SK-N-SH treated with all-trans-retinoic acid at 6 μM for 48 hours (cell line): ENCODE measurements at regions not wholly inside any gene's neighbourhood (a gene's known extent, or its start where the extent isn't known, plus 50 kb on each side); places are given as distances from the start of the nearest gene placed in this dataset.

Experiments used
- ATAC-seq: fragments of 200-7000 bp; cut with Tn5 transposase; 3 replicates; pipeline ENCODE4 v1.9.1; 2020; ENCODE audit warnings: mild to moderate bottlenecking, moderate library complexity
- ARNTL ChIP-seq: fragments of 450-650 bp; formaldehyde crosslinking; IDR thresholded peaks from 2 replicates; pipeline ENCODE4 v1.5.0; 2020; ENCODE audit warnings: low read depth, mild to moderate bottlenecking, moderate library complexity, borderline replicate concordance
- BACH2 ChIP-seq: fragments of 250-450 bp; sonication (Bioruptor Pico); IDR thresholded peaks from 2 replicates; pipeline ENCODE4 v1.9.0; 2021; ENCODE audit warnings: mild to moderate bottlenecking, borderline replicate concordance
- CSDC2 ChIP-seq: fragments of 250-450 bp; sonication (Bioruptor Pico); IDR thresholded peaks from 2 replicates; pipeline ENCODE4 v1.5.0; 2020; ENCODE audit warnings: mild to moderate bottlenecking, moderate library complexity
- ESRRG ChIP-seq: fragments of 250-450 bp; sonication (Bioruptor Pico); IDR thresholded peaks from 2 replicates; pipeline ENCODE4 v1.6.1; 2021; ENCODE audit warnings: mild to moderate bottlenecking
- GLIS3 ChIP-seq: fragments of 250-450 bp; sonication (Bioruptor Pico); IDR thresholded peaks from 2 replicates; pipeline ENCODE4 v1.5.0; 2020; ENCODE audit warnings: mild to moderate bottlenecking, moderate library complexity
- ISL1 ChIP-seq: fragments of 250-450 bp; sonication (Bioruptor Pico); IDR thresholded peaks from 2 replicates; pipeline ENCODE4 v2.1.2; 2022; ENCODE audit warnings: mild to moderate bottlenecking, moderate library complexity
- OSR1 ChIP-seq: fragments of 250-450 bp; sonication (Bioruptor Pico); IDR thresholded peaks from 2 replicates; pipeline ENCODE4 v1.8.0; 2022; ENCODE audit warnings: moderate library complexity, mild to moderate bottlenecking, inconsistent platforms
- PPARA ChIP-seq: fragments of 250-450 bp; sonication (Bioruptor Pico); IDR thresholded peaks from 2 replicates; pipeline ENCODE4 v1.5.0; 2020; ENCODE audit warnings: mild to moderate bottlenecking, borderline replicate concordance
- RARB ChIP-seq: fragments of 250-450 bp; sonication (Bioruptor Pico); IDR thresholded peaks from 2 replicates; pipeline ENCODE4 v1.8.0; 2021; ENCODE audit warnings: mild to moderate bottlenecking, moderate library complexity
- TCF4 ChIP-seq: fragments of 250-450 bp; sonication (Bioruptor Pico); IDR thresholded peaks from 2 replicates; pipeline ENCODE4 v1.8.0; 2021; ENCODE audit warnings: mild to moderate bottlenecking, moderate library complexity, borderline replicate concordance
- TOX ChIP-seq: fragments of 250-450 bp; sonication (Bioruptor Pico); IDR thresholded peaks from 2 replicates; pipeline ENCODE4 v1.8.0; 2021; ENCODE audit warnings: mild to moderate bottlenecking, moderate library complexity, borderline replicate concordance
- ZC3H10 ChIP-seq: fragments of 250-450 bp; sonication (Bioruptor Pico); IDR thresholded peaks from 2 replicates; pipeline ENCODE4 v1.5.1; 2021; ENCODE audit warnings: mild to moderate bottlenecking, moderate library complexity
- ZFP3 ChIP-seq: fragments of 250-450 bp; sonication (Bioruptor Pico); IDR thresholded peaks from 2 replicates; pipeline ENCODE4 v1.5.0; 2020; ENCODE audit warnings: mild to moderate bottlenecking, moderate library complexity
- ZFP30 ChIP-seq: fragments of 450-650 bp; formaldehyde crosslinking; IDR thresholded peaks from 2 replicates; pipeline ENCODE4 v1.5.0; 2022; ENCODE audit warnings: mild to moderate bottlenecking, moderate library complexity
- ZNF565 ChIP-seq: fragments of 450-650 bp; formaldehyde crosslinking; conservative IDR thresholded peaks from 2 replicates; pipeline ENCODE4 v1.5.0; 2020; ENCODE audit warnings: low read depth, mild to moderate bottlenecking, moderate library complexity
- ZNF70 ChIP-seq: fragments of 450-650 bp; formaldehyde crosslinking; IDR thresholded peaks from 2 replicates; pipeline ENCODE4 v1.5.0; 2020; ENCODE audit warnings: mild to moderate bottlenecking, moderate library complexity
- ZNF8 ChIP-seq: fragments of 450-650 bp; formaldehyde crosslinking; IDR thresholded peaks from 2 replicates; pipeline ENCODE4 v1.5.0; 2020; ENCODE audit warnings: mild to moderate bottlenecking, moderate library complexity
- TF ChIP-seq, protein P1 (sequence below): fragments of 250-450 bp; sonication (Bioruptor Pico); IDR thresholded peaks from 2 replicates; pipeline ENCODE4 v1.5.1; 2020; ENCODE audit warnings: low read depth, mild to moderate bottlenecking, moderate library complexity
- TF ChIP-seq, protein P2 (sequence below): fragments of 250-450 bp; sonication (Bioruptor Pico); IDR thresholded peaks from 2 replicates; pipeline ENCODE4 v1.5.1; 2021; ENCODE audit warnings: mild to moderate bottlenecking, moderate library complexity
- TF ChIP-seq, protein P3 (sequence below): fragments of 250-450 bp; sonication (Bioruptor Pico); IDR thresholded peaks from 2 replicates; pipeline ENCODE4 v1.8.0; 2020; ENCODE audit warnings: mild to moderate bottlenecking, moderate library complexity, borderline replicate concordance
- TF ChIP-seq, protein P4 (sequence below): fragments of 250-450 bp; sonication (Bioruptor Pico); IDR thresholded peaks from 2 replicates; pipeline ENCODE4 v1.5.0; 2020; ENCODE audit warnings: mild to moderate bottlenecking, moderate library complexity
- TF ChIP-seq, protein P5 (sequence below): fragments of 250-450 bp; sonication (Bioruptor Pico); IDR thresholded peaks from 2 replicates; pipeline ENCODE4 v1.8.0; 2021; ENCODE audit warnings: low read depth, mild to moderate bottlenecking, moderate library complexity, borderline replicate concordance

DNA sequence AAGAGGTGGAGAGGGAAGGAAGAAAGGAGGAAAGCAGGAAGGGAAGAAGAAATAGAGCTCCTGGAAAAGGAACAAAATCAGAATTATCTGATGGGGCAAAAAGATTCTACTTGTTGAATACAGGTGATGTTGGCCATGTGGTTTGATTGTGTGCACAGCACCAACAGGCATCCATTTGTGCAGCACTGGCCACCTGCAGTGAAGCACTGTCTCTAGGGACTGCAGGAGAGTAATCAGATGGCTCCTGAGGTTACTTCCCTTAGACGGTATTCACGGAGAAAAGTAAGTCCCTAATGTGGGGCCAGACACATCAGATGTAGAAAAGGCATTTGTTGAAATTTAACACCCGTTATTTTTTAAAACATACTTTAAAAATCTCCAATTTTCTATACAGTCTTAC, 135.3 kb upstream of the VIPR2 start:
- TF ChIP-seq PPARA (CRISPR knock-in tag): no peak
- no peak for TF ChIP-seq GLIS3 (CRISPR knock-in tag)
- TF ChIP-seq, protein P1, sequence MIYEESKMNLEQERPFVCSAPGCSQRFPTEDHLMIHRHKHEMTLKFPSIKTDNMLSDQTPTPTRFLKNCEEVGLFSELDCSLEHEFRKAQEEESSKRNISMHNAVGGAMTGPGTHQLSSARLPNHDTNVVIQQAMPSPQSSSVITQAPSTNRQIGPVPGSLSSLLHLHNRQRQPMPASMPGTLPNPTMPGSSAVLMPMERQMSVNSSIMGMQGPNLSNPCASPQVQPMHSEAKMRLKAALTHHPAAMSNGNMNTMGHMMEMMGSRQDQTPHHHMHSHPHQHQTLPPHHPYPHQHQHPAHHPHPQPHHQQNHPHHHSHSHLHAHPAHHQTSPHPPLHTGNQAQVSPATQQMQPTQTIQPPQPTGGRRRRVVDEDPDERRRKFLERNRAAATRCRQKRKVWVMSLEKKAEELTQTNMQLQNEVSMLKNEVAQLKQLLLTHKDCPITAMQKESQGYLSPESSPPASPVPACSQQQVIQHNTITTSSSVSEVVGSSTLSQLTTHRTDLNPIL (CRISPR knock-in tag): no peak
- TF ChIP-seq ZNF70 (CRISPR knock-in tag): no peak
- TF ChIP-seq, protein P2, sequence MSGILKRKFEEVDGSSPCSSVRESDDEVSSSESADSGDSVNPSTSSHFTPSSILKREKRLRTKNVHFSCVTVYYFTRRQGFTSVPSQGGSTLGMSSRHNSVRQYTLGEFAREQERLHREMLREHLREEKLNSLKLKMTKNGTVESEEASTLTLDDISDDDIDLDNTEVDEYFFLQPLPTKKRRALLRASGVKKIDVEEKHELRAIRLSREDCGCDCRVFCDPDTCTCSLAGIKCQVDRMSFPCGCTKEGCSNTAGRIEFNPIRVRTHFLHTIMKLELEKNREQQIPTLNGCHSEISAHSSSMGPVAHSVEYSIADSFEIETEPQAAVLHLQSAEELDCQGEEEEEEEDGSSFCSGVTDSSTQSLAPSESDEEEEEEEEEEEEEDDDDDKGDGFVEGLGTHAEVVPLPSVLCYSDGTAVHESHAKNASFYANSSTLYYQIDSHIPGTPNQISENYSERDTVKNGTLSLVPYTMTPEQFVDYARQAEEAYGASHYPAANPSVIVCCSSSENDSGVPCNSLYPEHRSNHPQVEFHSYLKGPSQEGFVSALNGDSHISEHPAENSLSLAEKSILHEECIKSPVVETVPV (CRISPR knock-in tag): no peak
- TF ChIP-seq, protein P3, sequence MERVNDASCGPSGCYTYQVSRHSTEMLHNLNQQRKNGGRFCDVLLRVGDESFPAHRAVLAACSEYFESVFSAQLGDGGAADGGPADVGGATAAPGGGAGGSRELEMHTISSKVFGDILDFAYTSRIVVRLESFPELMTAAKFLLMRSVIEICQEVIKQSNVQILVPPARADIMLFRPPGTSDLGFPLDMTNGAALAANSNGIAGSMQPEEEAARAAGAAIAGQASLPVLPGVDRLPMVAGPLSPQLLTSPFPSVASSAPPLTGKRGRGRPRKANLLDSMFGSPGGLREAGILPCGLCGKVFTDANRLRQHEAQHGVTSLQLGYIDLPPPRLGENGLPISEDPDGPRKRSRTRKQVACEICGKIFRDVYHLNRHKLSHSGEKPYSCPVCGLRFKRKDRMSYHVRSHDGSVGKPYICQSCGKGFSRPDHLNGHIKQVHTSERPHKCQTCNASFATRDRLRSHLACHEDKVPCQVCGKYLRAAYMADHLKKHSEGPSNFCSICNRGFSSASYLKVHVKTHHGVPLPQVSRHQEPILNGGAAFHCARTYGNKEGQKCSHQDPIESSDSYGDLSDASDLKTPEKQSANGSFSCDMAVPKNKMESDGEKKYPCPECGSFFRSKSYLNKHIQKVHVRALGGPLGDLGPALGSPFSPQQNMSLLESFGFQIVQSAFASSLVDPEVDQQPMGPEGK (CRISPR knock-in tag): no peak
- no peak for TF ChIP-seq ISL1 (CRISPR knock-in tag)
- TF ChIP-seq ESRRG: no peak
- no peak for TF ChIP-seq TOX (CRISPR knock-in tag)
- ATAC-seq: no peak

DNA sequence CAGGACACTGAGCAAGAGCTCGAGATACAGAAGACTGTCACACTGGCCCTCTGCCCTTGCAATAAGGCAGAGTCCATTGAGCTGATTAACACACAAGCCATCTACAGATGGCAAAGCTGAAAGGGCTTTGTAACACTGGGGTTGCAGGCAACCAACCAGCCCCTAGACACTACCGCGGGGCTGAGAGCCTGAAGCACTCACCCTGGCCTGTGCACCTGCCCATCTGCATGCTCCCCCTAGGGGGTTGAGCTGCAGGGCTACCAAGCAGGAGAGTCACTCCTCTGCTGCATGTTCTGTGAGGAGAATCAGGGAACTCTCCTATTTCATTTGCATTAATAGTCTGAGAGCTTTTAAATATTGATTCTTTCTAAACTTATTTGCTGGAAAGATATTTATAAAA, 128.1 kb upstream of the VIPR2 start:
- TF ChIP-seq ZC3H10 (CRISPR knock-in tag) (no peak), RARB (CRISPR knock-in tag) (no peak), ARNTL (CRISPR knock-in tag) (no peak), ZNF8 (no peak), ISL1 (CRISPR knock-in tag) (no peak), GLIS3 (CRISPR knock-in tag) (no peak), TOX (CRISPR knock-in tag) (no peak)
- TF ChIP-seq, protein P1 (CRISPR knock-in tag): no peak
- TF ChIP-seq, protein P2 (CRISPR knock-in tag): no peak
- TF ChIP-seq, protein P3 (CRISPR knock-in tag): no peak
- ATAC-seq: no peak

DNA sequence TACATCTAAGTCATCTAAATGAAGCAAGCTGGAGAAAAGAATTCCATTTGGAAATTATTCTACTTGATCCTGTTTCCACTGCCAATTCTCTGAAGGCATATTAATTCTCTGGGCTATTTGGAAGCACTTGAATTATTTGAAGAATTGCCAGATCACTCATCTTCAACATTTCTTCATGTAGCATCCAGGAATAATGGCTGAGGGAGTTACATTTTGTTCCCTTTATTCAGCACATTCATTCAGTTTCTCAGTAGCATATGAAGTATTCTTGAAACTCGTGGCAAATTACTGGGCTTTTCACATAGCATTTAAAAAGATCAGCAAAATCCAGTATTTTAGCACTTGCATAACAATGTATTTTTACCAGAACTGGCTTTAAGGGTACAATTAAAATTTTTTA, 127.1 kb upstream of the VIPR2 start:
- no peak for ATAC-seq
- TF ChIP-seq BACH2 (CRISPR knock-in tag): no peak
- TF ChIP-seq RARB (CRISPR knock-in tag): no peak
- TF ChIP-seq OSR1 (CRISPR knock-in tag): no peak
- no peak for TF ChIP-seq ZNF565
- TF ChIP-seq, protein P4, sequence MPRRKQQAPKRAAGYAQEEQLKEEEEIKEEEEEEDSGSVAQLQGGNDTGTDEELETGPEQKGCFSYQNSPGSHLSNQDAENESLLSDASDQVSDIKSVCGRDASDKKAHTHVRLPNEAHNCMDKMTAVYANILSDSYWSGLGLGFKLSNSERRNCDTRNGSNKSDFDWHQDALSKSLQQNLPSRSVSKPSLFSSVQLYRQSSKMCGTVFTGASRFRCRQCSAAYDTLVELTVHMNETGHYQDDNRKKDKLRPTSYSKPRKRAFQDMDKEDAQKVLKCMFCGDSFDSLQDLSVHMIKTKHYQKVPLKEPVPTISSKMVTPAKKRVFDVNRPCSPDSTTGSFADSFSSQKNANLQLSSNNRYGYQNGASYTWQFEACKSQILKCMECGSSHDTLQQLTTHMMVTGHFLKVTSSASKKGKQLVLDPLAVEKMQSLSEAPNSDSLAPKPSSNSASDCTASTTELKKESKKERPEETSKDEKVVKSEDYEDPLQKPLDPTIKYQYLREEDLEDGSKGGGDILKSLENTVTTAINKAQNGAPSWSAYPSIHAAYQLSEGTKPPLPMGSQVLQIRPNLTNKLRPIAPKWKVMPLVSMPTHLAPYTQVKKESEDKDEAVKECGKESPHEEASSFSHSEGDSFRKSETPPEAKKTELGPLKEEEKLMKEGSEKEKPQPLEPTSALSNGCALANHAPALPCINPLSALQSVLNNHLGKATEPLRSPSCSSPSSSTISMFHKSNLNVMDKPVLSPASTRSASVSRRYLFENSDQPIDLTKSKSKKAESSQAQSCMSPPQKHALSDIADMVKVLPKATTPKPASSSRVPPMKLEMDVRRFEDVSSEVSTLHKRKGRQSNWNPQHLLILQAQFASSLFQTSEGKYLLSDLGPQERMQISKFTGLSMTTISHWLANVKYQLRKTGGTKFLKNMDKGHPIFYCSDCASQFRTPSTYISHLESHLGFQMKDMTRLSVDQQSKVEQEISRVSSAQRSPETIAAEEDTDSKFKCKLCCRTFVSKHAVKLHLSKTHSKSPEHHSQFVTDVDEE: no peak
- TF ChIP-seq TCF4: no peak
- TF ChIP-seq, protein P5, sequence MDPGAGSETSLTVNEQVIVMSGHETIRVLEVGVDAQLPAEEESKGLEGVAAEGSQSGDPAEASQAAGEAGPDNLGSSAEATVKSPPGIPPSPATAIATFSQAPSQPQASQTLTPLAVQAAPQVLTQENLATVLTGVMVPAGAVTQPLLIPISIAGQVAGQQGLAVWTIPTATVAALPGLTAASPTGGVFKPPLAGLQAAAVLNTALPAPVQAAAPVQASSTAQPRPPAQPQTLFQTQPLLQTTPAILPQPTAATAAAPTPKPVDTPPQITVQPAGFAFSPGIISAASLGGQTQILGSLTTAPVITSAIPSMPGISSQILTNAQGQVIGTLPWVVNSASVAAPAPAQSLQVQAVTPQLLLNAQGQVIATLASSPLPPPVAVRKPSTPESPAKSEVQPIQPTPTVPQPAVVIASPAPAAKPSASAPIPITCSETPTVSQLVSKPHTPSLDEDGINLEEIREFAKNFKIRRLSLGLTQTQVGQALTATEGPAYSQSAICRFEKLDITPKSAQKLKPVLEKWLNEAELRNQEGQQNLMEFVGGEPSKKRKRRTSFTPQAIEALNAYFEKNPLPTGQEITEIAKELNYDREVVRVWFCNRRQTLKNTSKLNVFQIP (CRISPR knock-in tag): no peak
- TF ChIP-seq, protein P1 (CRISPR knock-in tag): no peak
- no peak for TF ChIP-seq ZFP3 (CRISPR knock-in tag)
- TF ChIP-seq ZNF70 (CRISPR knock-in tag): no peak
- no peak for TF ChIP-seq CSDC2 (CRISPR knock-in tag)
- no peak for TF ChIP-seq ESRRG
- no peak for TF ChIP-seq ZFP30
